DOHH2 (cell line): ENCODE measurements at regions not wholly inside any gene's neighbourhood (a gene's known extent, or its start where the extent isn't known, plus 50 kb on each side); places are given as distances from the start of the nearest gene placed in this dataset.

Experiments used
- H3F3A ChIP-seq: fragments of 200-600 bp; sonication (generic), shearing (Covaris generic); 2 replicates; pipeline ENCODE4 v1.6.0; 2016; ENCODE audit warnings: antibody characterized with exemption, mild to moderate bottlenecking; ENCODE audit not compliant: control insufficient read depth, insufficient read depth
- H3K27ac ChIP-seq: fragments of 200-600 bp; sonication (generic); 2 replicates; pipeline ENCODE4 v1.5.1; 2014; ENCODE audit warnings: low read depth, mild to moderate bottlenecking, low read length, moderate library complexity
- H3K27me3 ChIP-seq: fragments of 200-600 bp; sonication (generic); 2 replicates; pipeline ENCODE4 v1.6.1; 2014; ENCODE audit warnings: mild to moderate bottlenecking, low read length, mixed read lengths; ENCODE audit not compliant: control insufficient read depth
- H3K36me3 ChIP-seq: fragments of 200-600 bp; sonication (generic); 2 replicates; pipeline ENCODE4 v1.6.1; 2014; ENCODE audit warnings: mild to moderate bottlenecking, low read length, moderate library complexity, mixed read lengths; ENCODE audit not compliant: control insufficient read depth
- H3K4me1 ChIP-seq: fragments of 200-600 bp; sonication (generic); 2 replicates; pipeline ENCODE4 v1.6.1; 2014; ENCODE audit warnings: mild to moderate bottlenecking, low read length, mixed read lengths; ENCODE audit not compliant: control insufficient read depth
- H3K4me2 ChIP-seq: fragments of 200-600 bp; sonication (generic); 2 replicates; pipeline ENCODE4 v1.6.0; 2014; ENCODE audit warnings: mild to moderate bottlenecking, low read length, moderate library complexity
- H3K4me3 ChIP-seq: fragments of 200-600 bp; sonication (generic); 2 replicates; pipeline ENCODE4 v1.5.1; 2014; ENCODE audit warnings: mild to moderate bottlenecking, low read length, mixed read lengths
- H3K79me2 ChIP-seq: fragments of 200-600 bp; sonication (generic); 2 replicates; pipeline ENCODE4 v1.6.1; 2014; ENCODE audit warnings: mild to moderate bottlenecking, low read length, mixed read lengths; ENCODE audit not compliant: control insufficient read depth
- H3K9me2 ChIP-seq: fragments of 200-600 bp; sonication (generic); replicated peaks from 2 replicates; pipeline ENCODE4 v1.6.1; 2014; ENCODE audit warnings: mild to moderate bottlenecking, low read length, mixed read lengths; ENCODE audit not compliant: control insufficient read depth
- H3K9me3 ChIP-seq: fragments of 200-600 bp; sonication (generic); 2 replicates; pipeline ENCODE4 v1.6.1; 2014; ENCODE audit warnings: antibody characterized with exemption, low read length, mixed read lengths; ENCODE audit not compliant: control insufficient read depth, insufficient read depth
- H4K20me1 ChIP-seq: fragments of 200-600 bp; sonication (generic); 2 replicates; pipeline ENCODE4 v1.6.0; 2014; ENCODE audit warnings: low read depth, mild to moderate bottlenecking, antibody characterized with exemption, low read length, moderate library complexity; ENCODE audit not compliant: control insufficient read depth, insufficient read depth
- CTCF ChIP-seq: fragments of 200-600 bp; sonication (generic); IDR thresholded peaks from one replicate; pipeline ENCODE4 v1.5.1; 2014; ENCODE audit warnings: antibody characterized with exemption, mild to moderate bottlenecking, low read depth, low read length; ENCODE audit not compliant: poor library complexity, severe bottlenecking
- EZH2phosphoT487 ChIP-seq: fragments of 200-600 bp; sonication (generic); IDR thresholded peaks from 2 replicates; pipeline ENCODE4 v1.6.1; 2017; ENCODE audit warnings: borderline replicate concordance, mild to moderate bottlenecking, antibody characterized with exemption, low read length, moderate library complexity, mixed read lengths

- Histone ChIP-seq H3K36me3 (no peaks in the 10 kb centered on the region), H4K20me1 (no peaks in the 10 kb centered on the region), H3K4me3 (no peak overlapping the region), H3K9me2 (no peaks in the 10 kb centered on the region), H3K4me2 (no peak overlapping the region), H3K27me3 (no peaks in the 10 kb centered on the region), H3K9me3 (no peaks in the 10 kb centered on the region), H3K79me2 (no peaks in the 10 kb centered on the region), H3K27ac (no peak overlapping the region), H3K4me1 (no peaks in the 10 kb centered on the region), H3F3A (no peaks in the 10 kb centered on the region)
- TF ChIP-seq CTCF (no peak), EZH2phosphoT487 (no peak)
These were observed 292.0 kb upstream of the TOM1L1 start for GRCh38 chr17:54608634-54609155.

- Histone ChIP-seq H3K27me3 (no peaks in the 10 kb centered on the region), H3K4me2 (no peak overlapping the region), H3K27ac (no peak overlapping the region), H3K9me2 (no peaks in the 10 kb centered on the region), H3K4me1 (no peaks in the 10 kb centered on the region), H4K20me1 (no peaks in the 10 kb centered on the region), H3K4me3 (no peak overlapping the region), H3K9me3 (no peaks in the 10 kb centered on the region; the same call in 1 of the 2 replicates), H3K36me3 (no peaks in the 10 kb centered on the region), H3K79me2 (no peaks in the 10 kb centered on the region), H3F3A (no peaks in the 10 kb centered on the region)
- TF ChIP-seq EZH2phosphoT487 (no peak), CTCF (no peak)
These were observed 280.2 kb upstream of the TOM1L1 start for GRCh38 chr17:54620399-54620978.

GRCh38 chr17:54623746-54624145 is 276.9 kb upstream of the TOM1L1 start:
- Histone ChIP-seq H3K27ac (no peak overlapping the region), H4K20me1 (no peaks in the 10 kb centered on the region), H3K9me3 (no peaks in the 10 kb centered on the region), H3K4me1 (no peaks in the 10 kb centered on the region), H3K4me2 (no peak overlapping the region), H3K4me3 (no peak overlapping the region), H3K9me2 (no peaks in the 10 kb centered on the region), H3F3A (no peaks in the 10 kb centered on the region), H3K79me2 (no peaks in the 10 kb centered on the region), H3K27me3 (no peaks in the 10 kb centered on the region), H3K36me3 (no peaks in the 10 kb centered on the region)
- TF ChIP-seq CTCF (no peak), EZH2phosphoT487 (no peak)
